Epithelial cell of esophagus (primary cell): ENCODE measurements at regions not wholly inside any gene's neighbourhood (a gene's known extent, or its start where the extent isn't known, plus 50 kb on each side); places are given as distances from the start of the nearest gene placed in this dataset.

Experiments used
- DNase-seq: peaks from one replicate; pipeline ENCODE4 v3.0.0; 2010; ENCODE audit warnings: low read depth
- H3K4me3 ChIP-seq: 2 replicates; pipeline ENCODE4 v1.5.1; 2011; ENCODE audit warnings: mild to moderate bottlenecking, low read length, control low read depth
- TF ChIP-seq, protein P1 (sequence below): IDR thresholded peaks from 2 replicates; pipeline ENCODE4 v1.5.1; 2011; ENCODE audit warnings: low read depth, mild to moderate bottlenecking, low read length, control low read depth, inconsistent platforms; ENCODE audit not compliant: insufficient read depth; ENCODE audit errors: missing control alignments

- TF ChIP-seq, protein P1, sequence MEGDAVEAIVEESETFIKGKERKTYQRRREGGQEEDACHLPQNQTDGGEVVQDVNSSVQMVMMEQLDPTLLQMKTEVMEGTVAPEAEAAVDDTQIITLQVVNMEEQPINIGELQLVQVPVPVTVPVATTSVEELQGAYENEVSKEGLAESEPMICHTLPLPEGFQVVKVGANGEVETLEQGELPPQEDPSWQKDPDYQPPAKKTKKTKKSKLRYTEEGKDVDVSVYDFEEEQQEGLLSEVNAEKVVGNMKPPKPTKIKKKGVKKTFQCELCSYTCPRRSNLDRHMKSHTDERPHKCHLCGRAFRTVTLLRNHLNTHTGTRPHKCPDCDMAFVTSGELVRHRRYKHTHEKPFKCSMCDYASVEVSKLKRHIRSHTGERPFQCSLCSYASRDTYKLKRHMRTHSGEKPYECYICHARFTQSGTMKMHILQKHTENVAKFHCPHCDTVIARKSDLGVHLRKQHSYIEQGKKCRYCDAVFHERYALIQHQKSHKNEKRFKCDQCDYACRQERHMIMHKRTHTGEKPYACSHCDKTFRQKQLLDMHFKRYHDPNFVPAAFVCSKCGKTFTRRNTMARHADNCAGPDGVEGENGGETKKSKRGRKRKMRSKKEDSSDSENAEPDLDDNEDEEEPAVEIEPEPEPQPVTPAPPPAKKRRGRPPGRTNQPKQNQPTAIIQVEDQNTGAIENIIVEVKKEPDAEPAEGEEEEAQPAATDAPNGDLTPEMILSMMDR, result no peak
- H3K4me3 ChIP-seq, result no peak overlapping the region
- DNase-seq, result no peak
Observed at GRCh38 chr3:118772036-118772435, 262.6 kb downstream of the IGSF11 start.

DNA sequence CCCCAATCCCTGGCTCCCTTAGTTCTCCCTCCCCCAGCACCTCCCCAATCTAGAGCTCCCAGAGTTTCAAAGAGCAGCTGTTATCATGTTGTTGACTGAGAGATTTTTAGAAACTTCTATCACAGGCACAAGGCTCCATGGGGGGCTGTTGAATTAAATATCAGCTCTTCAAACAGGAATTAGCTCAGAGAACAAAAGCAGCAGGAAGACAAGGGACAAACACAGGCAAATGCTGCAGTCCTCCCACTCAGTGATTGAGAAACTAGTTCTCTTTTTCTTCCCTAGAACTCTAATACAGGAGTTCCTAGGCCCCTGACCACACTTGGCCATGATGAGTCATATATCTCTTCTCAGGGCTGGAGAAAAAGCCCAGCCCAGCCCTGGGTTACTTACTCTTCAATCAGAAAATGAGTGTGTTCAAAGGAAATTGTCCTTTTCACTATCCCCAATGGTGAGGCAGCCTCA, 262.1 kb downstream of the IGSF11 start:
- TF ChIP-seq, protein P1, result no peak
- no peak overlapping the region for H3K4me3 ChIP-seq
- peak; percentile 11 for DNase-seq

GRCh38 chr3:118775021-118775420, 259.6 kb downstream of the IGSF11 start:
- no peak overlapping the region for H3K4me3 ChIP-seq
- DNase-seq, result no peak
- TF ChIP-seq, protein P1, result no peak

DNA sequence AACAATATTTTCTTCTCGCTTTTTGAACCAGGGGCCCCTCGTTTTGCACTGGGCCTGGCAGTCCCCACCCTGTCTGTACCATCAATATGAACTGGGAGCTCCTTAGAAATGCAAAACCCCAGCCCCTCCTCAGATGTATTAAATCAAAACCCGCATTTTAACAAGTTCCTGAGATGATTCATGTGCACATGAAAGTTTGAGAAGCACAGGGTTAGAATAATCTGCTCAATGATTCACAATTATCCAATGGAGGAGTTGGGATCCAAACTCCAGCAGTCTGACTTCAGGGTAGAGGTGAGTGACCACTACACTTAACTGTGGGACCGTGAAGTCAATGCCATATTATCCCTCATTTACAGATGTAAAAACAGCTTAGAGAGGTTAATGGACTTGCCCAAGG, 256.4 kb downstream of the IGSF11 start:
- DNase-seq, result no peak
- TF ChIP-seq, protein P1, result no peak
- H3K4me3 ChIP-seq, result no peak overlapping the region

- TF ChIP-seq, protein P1, result no peak
- DNase-seq, result no peak
- no peak overlapping the region for H3K4me3 ChIP-seq
Observed at GRCh38 chr3:118781232-118781631, 253.4 kb downstream of the IGSF11 start.

GRCh38 chr3:118781839-118782238, 252.8 kb downstream of the IGSF11 start:
- no peak overlapping the region for H3K4me3 ChIP-seq
- DNase-seq, result no peak
- TF ChIP-seq, protein P1, result no peak

DNA sequence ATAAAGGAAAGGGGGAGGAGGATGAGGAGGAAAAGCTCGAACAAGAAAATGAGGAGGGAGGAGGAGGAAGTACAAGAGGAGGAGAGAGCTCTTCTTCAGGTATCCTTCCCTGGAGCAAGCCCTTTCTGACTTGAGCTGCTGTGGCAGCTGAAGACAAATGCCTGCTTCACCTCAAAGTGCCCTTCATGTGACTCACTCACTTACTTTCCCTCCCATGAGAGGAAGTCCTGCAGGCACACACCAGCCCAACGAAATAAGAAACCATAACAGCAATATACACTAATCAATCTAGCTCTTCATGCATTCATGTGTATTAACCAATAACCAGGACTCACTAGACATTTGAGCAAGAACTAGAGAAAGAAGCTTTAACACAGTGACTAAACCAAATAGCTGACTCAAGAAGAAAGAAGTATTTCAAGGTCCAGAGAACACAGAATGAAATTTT, 251.9 kb downstream of the IGSF11 start:
- TF ChIP-seq, protein P1, result no peak
- H3K4me3 ChIP-seq, result no peak overlapping the region
- DNase-seq, result peak; percentile 55
